Hematopoietic multipotent progenitor cell treated with erythropoietin and hydrocortisone succinate and interleukin-3 and kit ligand, for 15 days (in vitro differentiated cells): ENCODE measurements at regions not wholly inside any gene's neighbourhood (a gene's known extent, or its start where the extent isn't known, plus 50 kb on each side); places are given as distances from the start of the nearest gene placed in this dataset.
"Not testable (repeated sequence)": the region's sequence is repeated elsewhere in the genome, so short reads cannot be mapped to it uniquely, and the experiment has no call there.

Experiments
- DNase-seq: peaks from one replicate; pipeline ENCODE4 v3.0.0-alpha.2; 2015; ENCODE audit warnings: low spot score

DNA sequence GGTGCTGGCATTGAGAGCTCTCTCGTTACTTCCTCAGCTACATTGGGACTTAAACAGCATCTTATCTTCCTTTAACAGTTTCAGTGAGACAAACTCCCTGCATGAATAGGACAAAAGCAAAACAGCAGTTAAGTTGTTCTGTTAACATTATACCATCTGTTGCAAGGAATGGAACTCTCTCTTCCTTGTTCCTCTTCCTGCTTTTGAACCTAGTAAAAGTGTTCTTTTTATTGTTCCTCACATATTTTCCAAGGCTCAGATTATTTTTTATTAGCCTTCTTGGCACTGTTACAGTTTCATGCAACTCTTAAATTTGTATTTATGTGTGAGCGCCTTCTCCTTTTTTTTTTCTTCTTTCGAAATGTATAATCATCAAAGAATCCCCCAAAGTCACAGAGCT, 202.6 kb upstream of the UFM1 start:
- DNase-seq = no peak

DNA sequence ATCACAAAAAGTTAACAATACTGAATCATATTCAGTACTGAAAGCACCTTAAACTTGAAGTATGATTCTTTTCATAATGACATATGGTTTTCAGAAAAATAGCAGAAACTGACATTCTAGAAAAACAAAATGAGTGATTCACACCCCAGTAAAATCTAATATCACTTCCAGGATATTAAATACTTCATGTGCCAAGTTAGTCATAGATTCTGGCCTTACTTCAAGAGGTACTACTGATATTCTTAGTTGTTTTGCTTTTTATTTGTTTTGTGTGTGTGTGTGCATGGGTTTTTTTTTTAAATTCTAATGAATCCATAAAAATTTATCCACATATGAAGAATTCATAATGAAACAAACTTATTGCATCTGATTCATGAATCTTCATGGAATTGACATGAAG, 207.9 kb upstream of the UFM1 start:
- DNase-seq = no peak

DNA sequence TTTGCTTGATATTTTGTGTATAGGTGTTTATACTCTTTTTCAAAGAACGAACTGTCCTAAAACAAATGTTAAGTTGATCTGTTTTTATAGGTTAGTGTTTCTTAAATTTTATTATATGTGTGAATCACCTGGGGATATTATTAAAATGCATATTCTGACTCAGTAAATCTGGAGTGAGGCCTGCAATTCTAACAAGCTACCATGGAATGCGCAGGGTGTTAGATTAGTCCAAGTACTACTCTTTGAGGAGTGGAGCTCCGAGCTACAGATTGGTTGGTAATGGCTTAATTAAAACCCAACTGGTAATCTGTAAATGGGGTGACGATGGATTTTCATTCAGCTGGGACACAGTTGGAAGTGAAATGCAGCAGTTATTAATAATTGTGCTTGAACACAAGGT, 214.1 kb upstream of the UFM1 start:
- DNase-seq = no peak

DNA sequence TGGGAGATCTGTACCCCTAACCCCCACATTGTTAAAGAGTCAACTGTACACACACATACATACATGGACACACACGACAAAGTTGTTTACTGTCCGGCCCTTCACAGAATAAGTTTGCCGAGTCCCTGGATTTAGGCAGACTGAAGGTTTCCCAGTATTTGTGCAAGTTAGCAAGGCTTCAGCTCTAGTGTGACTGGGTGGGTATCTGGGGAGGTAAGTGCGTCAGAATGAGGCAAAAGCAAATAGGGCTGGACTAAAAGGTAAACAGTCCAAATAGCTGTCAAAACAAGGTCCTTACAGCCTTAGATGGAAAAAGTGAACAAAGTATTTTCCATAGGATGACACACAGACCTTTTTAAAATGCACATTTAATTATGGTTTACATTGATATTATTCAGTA, 228.4 kb upstream of the UFM1 start:
- DNase-seq = no peak

DNA sequence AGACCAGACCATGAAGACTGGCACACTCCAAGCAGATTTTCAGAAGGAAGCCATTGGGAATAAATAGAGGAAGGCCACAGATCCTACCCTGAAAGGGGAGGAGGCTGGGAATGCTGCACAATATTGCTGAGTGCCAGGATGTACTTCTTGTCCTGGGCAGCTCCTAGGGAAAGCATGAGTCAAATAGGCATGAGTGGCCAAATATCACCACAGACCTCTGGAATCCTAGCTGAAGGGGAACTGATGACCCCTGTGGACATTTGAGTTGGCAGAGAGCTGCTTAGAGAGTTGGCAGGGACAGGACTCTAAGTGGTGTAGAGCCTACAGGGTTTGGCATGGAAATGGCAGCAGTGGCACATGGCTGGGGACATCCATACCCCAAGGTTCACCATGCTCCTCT, 234.3 kb upstream of the TRPC4 start:
- no peak for DNase-seq

DNA sequence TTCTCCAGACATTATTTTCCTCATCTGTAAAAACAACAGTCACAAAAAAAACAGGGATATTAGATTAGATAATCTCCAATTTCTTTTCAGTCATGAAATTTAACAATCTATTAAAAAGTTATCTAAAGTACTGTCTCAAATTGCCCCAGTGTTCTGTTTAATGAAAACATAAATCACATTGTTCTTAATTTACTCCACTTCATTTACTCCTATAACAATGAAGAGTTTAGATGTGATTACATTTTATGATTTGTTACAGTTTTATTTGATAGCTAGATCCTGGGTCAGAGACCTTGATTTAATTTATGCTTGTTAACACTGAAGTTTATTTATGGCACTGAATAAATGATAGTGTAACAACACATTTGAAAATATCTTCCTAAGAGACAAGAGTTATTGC, 230.2 kb upstream of the TRPC4 start:
- no peak for DNase-seq

- DNase-seq = no peak
Observed at GRCh38 chr13:38093425-38093824, 223.9 kb upstream of the TRPC4 start.

- DNase-seq = no peak
Observed at GRCh38 chr13:38090913-38091312, 221.3 kb upstream of the TRPC4 start.

DNA sequence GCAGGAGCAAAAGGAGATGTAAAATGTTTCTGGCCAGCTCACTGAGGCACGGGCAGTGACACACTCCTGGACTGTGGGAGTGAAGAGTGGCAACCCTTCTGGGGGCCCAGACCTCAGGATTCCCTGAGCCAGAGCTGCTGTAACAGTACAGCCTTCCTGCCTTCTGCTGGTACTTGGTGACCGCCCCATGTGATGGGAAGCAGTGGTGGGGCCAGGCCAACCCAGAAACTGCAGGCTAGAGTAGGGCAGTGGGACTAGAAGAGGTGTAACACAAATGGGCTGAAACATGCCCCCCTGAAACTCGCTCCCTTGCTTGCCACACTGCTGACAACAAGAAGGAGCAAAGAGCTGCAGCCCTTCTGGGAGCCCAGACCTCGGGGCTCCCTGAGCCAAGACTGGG, 217.1 kb upstream of the TRPC4 start:
- no peak for DNase-seq

DNA sequence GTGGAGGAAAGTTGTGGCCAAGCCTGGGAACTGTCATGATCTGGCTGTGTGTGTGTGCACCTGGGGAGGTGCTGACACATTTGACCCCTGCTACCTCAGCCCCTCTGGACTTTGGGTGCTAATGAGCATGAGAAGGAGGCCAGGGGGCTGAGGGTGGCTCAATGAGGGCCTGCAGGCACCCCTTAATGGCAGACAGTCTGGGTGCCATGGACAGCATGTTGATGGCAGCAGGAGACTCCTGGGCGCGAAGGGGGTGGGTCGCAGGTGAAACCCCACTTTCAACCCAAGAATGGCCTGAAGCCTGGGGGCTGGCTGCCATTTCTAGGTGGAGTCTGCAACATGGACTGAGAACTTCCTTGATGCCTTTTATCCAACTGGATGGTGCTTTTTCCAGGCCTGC, 216.4 kb upstream of the TRPC4 start:
- DNase-seq = no peak

DNA sequence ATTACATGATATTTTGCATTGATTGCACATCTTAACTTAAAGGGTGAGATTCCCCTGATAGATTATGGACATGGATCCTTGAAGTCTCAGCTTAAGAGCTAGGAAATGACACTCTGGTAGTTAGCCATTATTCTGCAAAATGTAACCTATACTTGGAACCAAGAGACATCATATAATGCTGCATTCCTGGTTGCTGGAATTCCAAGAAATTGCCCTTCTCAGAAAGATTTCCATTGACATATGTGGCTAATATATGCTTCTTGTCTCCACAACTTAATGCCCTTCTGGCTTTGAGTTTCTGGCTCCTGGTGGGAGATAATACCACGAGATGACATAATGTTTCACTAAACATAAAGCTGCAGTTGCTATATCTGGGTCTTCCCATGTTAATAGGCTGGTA, 204.4 kb upstream of the TRPC4 start:
- DNase-seq = no peak

DNA sequence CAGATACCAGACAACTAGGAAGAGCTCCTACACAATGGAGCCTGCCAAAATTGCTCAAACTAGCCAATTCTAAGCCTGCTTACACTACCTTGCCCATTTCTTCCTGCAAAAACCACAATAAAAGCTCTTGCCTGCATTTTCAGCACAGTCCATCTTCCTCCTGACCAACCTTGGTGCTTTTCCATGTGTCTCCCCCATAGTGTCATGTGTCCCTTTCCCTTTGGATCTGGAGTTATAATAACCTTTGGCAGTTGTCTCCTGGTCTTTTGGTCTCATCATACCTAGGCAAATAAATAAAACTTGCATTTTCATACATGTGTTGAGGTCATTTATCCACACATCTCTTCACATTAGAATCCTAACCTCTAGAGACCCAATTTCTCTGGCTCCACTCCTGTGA, 203.1 kb upstream of the TRPC4 start:
- no peak for DNase-seq

- not testable (repeated sequence) for DNase-seq
Observed at GRCh38 chr13:38071340-38071739, 201.8 kb upstream of the TRPC4 start.

DNA sequence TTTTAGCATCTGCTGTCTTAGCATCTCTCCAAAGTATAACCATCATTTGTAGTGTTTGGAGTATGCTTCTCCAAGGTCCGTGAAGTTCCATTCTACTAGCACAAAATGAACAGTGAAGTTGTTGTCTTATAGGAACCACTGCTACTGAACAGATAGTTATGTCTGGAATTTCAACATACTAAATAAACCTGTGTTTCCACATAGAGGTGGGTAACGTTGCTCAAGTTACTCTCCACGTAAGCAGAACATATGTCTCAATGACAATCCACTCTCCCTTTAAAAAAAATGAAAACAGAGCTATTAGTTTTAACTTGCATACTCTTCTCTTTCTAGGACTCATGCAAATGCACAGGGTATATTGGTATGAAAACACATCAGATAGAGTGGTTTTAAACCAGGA, 184.3 kb upstream of the TRPC4 start:
- DNase-seq = no peak

DNA sequence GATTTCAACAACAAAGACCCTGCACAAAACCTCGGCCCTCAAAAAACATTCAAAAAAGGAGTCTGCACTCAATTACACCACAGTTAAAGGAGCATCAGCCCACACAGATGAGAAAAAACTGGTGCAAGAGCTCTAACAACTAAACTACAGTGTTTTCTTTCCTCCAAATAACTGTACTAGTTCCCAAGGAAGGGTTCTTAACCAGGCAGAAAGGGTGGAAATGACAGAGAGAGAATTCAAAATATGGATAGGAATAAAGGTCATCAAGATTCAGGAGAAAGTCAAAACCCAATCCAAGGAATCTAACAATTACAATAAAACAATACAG, 176.4 kb upstream of the TRPC4 start:
- DNase-seq = no peak

GRCh38 chr13:38045278-38046048, 175.9 kb upstream of the TRPC4 start:
- peak; percentile 15 for DNase-seq

- DNase-seq = no peak
Observed at GRCh38 chr13:38044067-38044466, 174.5 kb upstream of the TRPC4 start.

GRCh38 chr13:38042771-38043170, 173.2 kb upstream of the TRPC4 start:
- DNase-seq = no peak

DNA sequence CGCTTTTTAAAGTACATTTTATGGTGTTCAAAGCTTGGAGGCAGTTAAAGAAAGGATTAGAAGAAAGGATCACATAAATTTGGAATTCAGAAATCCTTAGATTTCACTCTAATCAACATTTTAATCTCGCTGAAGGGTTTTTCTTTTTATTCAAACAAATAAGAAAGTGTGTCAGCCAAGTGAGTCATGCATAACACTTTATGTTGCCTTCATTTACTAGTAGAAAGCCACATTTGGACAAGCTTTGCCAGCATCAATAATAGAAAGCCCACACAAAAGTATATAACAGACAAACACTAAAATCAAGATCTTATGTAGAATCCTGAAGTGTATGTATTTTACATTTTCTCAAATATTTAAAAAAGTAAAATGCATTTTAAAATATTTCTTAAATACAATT, 154.9 kb upstream of the TRPC4 start:
- DNase-seq = no peak

GRCh38 chr13:38017320-38017719, 147.7 kb upstream of the TRPC4 start:
- no peak for DNase-seq

- no peak for DNase-seq
Observed at GRCh38 chr13:38013676-38014075, 144.1 kb upstream of the TRPC4 start.

- no peak for DNase-seq
Observed at GRCh38 chr13:38012096-38012495, 142.5 kb upstream of the TRPC4 start.

DNA sequence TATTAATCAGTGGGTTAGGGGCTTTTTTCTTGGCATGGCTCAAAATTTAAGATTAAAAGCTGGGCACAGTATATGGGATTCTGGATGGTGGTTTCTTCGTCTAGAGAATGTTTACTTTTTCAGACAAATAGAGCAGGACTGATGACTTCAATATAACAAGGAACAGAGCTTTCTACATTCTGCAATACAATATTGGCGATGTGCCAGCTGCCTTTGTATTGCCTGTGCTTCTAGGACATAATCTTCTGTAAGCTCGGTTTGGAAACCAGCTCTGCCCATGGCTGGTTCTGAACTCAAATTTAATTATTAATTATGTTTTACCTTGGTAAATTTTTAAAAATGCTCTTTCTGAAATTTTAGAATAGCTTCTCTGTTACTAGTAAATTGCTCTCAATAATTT, 139.1 kb upstream of the TRPC4 start:
- DNase-seq = no peak

DNA sequence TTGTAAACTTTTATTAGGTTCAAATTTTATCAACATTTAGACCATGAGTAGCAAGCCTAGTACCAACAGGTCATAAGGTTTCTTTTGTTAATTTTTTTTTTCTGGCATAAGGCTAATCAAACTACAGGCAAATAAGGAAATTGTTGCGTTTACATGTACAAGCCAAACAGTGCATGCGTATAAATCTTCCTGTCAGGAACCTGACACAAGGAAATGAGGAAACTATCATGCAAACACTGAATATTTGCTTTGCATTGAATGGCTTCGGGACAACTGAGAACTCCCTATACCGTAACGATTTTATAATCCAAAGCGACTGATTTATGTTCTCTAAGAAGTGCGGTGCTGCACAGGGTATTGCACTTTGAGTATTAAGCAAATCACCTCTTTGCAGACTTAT, 133.0 kb upstream of the TRPC4 start:
- DNase-seq = no peak

DNA sequence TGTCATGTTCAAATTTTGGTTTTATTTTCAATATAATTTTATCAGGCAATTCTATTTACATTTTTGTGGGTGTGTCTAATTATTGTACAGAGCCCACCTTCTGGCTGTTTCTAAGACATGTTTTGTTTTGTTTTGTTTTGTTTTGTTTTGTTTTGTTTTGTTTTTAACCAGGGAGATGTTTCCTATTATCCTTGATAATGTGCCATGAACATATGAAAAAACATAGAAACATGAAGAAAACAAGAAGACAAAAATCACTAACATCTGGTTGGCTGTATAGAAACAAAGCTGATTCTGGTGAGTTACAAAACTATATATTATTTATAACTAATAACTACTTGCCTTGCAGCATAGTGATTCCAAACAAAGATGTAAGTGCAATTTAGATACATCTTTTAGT, 128.1 kb upstream of the TRPC4 start:
- no peak for DNase-seq
